ENCODE measurements at regions not wholly inside any gene's neighbourhood (a gene's known extent, or its start where the extent isn't known, plus 50 kb on each side); places are given as distances from the start of the nearest gene placed in this dataset.

DNA sequence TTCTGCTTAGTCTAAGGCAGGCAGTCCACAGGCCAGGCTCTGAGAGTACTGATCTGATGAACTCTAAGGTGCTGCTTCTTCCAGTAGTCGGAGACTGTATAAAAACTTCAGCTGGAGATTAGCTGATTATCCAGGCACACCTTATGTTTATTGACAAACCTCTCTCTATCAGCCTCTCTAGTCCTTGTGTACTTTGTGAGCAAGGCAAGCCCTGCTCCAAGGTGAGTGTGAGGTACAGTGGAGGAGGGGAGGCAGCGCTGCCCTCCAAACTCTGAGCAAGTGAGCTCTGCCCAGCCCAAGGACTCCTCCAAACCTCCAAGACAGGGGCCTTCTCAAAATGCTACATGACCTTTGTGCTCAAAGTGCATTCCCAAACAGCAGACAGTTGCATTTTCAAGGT, 95.9 kb upstream of the CDKN3 start (continued):
- TF ChIP-seq CBX8 (IDR thresholded peaks at IDR 0.05; ENCODE audit: borderline replicate concordance, low read depth, low read length): no peak
- no peak for TF ChIP-seq MAFK (IDR thresholded peaks at IDR 0.05; ENCODE audit: low read depth, low read length)
- TF ChIP-seq TAF1 (IDR thresholded peaks at IDR 0.05; ENCODE audit: low read depth, low read length): no peak
- no peak for TF ChIP-seq EZH2 (IDR thresholded peaks at IDR 0.05; ENCODE audit: low read depth, low read length, severe bottlenecking)
- no peak for TF ChIP-seq KDM4A (IDR thresholded peaks at IDR 0.05; ENCODE audit: low read depth, low read length, severe bottlenecking)
- TF ChIP-seq POLR2A (IDR thresholded peaks at IDR 0.05; ENCODE audit: control extremely low read depth in 1 of 2, low read depth in 2 of 2, low read length in 2 of 2): no peak
- TF ChIP-seq, protein P1, sequence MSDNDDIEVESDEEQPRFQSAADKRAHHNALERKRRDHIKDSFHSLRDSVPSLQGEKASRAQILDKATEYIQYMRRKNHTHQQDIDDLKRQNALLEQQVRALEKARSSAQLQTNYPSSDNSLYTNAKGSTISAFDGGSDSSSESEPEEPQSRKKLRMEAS (IDR thresholded peaks at IDR 0.05): no peak
